GM12878 (cell line): ENCODE measurements at regions not wholly inside any gene's neighbourhood (a gene's known extent, or its start where the extent isn't known, plus 50 kb on each side); places are given as distances from the start of the nearest gene placed in this dataset.

Experiments
- ATAC-seq: fragments of 200-7000 bp; cut with Tn5 transposase; 3 replicates; pipeline ENCODE4 v1.9.1; 2020; ENCODE audit warnings: mild to moderate bottlenecking, moderate library complexity
- BruUV-seq: library from RNA; stranded (reverse); fragments of 400-500 nt; replicated peaks from 2 replicates; lab custom pipeline; 2021; lab: Mats Ljungman, UMichigan
- CTCF ChIA-PET: fragments of 300-600 bp; sonication (Branson Sonifier 250); formaldehyde crosslinking; extraction: SDS; loops from one replicate; lab custom pipeline; 2021; ENCODE audit warnings: inconsistent platforms; lab: Yijun Ruan, JAX
- POLR2A ChIA-PET: fragments of 350-600 bp; formaldehyde crosslinking; extraction: SDS; loops from one replicate; lab custom pipeline; 2021; ENCODE audit warnings: inconsistent platforms; lab: Charles Lee
- RAD21 ChIA-PET: fragments of 300-600 bp; sonication (Branson Sonifier 250); formaldehyde crosslinking; loops from one replicate; lab custom pipeline; 2023; ENCODE audit warnings: antibody characterized with exemption; ENCODE audit not compliant: unreplicated experiment; lab: Charles Lee
- SMC1A ChIA-PET: fragments of 300-600 bp; sonication (Branson Sonifier 250); formaldehyde crosslinking; loops from one replicate; lab custom pipeline; 2023; ENCODE audit not compliant: unreplicated experiment, uncharacterized antibody; lab: Charles Lee
- DNase-seq: peaks from one replicate; pipeline ENCODE4 v3.0.0-alpha.2; 2011; ENCODE audit warnings: low read depth, low spot score
- FAIRE-seq: peaks from 3 replicates; lab custom pipeline; 2011; peaks lifted over from hg19 to GRCh38; lab: Jason Lieb, UNC
- H2AFZ ChIP-seq: 2 replicates; pipeline ENCODE4 v1.6.0; 2011; ENCODE audit warnings: low read depth, low read length, control low read depth; ENCODE audit not compliant: control insufficient read depth
- H3K27ac ChIP-seq: 2 replicates; pipeline ENCODE4 v1.5.1; 2011; ENCODE audit warnings: control low read depth; ENCODE audit not compliant: control insufficient read depth, insufficient read depth
- H3K27me3 ChIP-seq, 2 experiments: replicated peaks in 1 of 2; 2 replicates each; pipeline versions ENCODE4 v1.6.0 to v1.6.1; 2011; ENCODE audit warnings: low read length in 1 of 2; ENCODE audit not compliant: control insufficient read depth in 2 of 2, insufficient read depth in 2 of 2
- H3K36me3 ChIP-seq, 2 experiments: 2 replicates each; pipeline ENCODE4 v1.5.1; 2011; ENCODE audit warnings: low read length in 1 of 2; ENCODE audit not compliant: control insufficient read depth in 2 of 2, insufficient read depth in 2 of 2
- H3K4me1 ChIP-seq: 2 replicates; pipeline ENCODE4 v1.6.1; 2011; ENCODE audit warnings: mild to moderate bottlenecking, low read length, moderate library complexity, mixed read lengths; ENCODE audit not compliant: control insufficient read depth, insufficient read depth
- H3K4me2 ChIP-seq: 2 replicates; pipeline ENCODE4 v1.6.0; 2011; ENCODE audit warnings: control low read depth; ENCODE audit not compliant: control insufficient read depth, insufficient read depth
- H3K4me3 ChIP-seq: fragments of 200-600 bp; sonication (generic); 2 replicates; pipeline ENCODE4 v1.5.1; 2016
- H3K79me2 ChIP-seq: 2 replicates; pipeline ENCODE4 v1.6.0; 2011; ENCODE audit warnings: low read length; ENCODE audit not compliant: control insufficient read depth, insufficient read depth
- H3K9ac ChIP-seq: 2 replicates; pipeline ENCODE4 v1.8.0; 2011; ENCODE audit warnings: low read length, control low read depth, mixed read lengths; ENCODE audit not compliant: control insufficient read depth, insufficient read depth
- H3K9me3 ChIP-seq: replicated peaks from 3 replicates; pipeline ENCODE4 v1.5.1; 2011; ENCODE audit warnings: mild to moderate bottlenecking, low read length; ENCODE audit not compliant: control insufficient read depth, insufficient read depth
- H4K20me1 ChIP-seq: 2 replicates; pipeline ENCODE4 v1.6.0; 2011; ENCODE audit not compliant: control insufficient read depth, insufficient read depth
- DPF2 ChIP-seq: fragments of 450-650 bp; IDR thresholded peaks from 2 replicates; pipeline ENCODE4 v1.6.1; 2017; ENCODE audit warnings: mild to moderate bottlenecking
- IKZF1 ChIP-seq: fragments of 450-650 bp; conservative IDR thresholded peaks from 2 replicates; pipeline ENCODE4 v1.6.1; 2017; ENCODE audit warnings: antibody characterized with exemption, mild to moderate bottlenecking
- JUNB ChIP-seq: IDR thresholded peaks from 2 replicates; pipeline ENCODE4 v1.6.1; 2016; ENCODE audit warnings: antibody characterized with exemption, mild to moderate bottlenecking
- LARP7 ChIP-seq: fragments of 450-650 bp; IDR thresholded peaks from 2 replicates; pipeline ENCODE4 v1.6.1; 2017; ENCODE audit warnings: mild to moderate bottlenecking
- PAX5 ChIP-seq: IDR thresholded peaks from 2 replicates; pipeline ENCODE4 v1.6.1; 2011; ENCODE audit warnings: low read depth, low read length, borderline replicate concordance
- ZNF217 ChIP-seq: fragments of 450-650 bp; IDR thresholded peaks from 2 replicates; pipeline ENCODE4 v1.6.1; 2017; ENCODE audit warnings: antibody characterized with exemption, mild to moderate bottlenecking
- WGBS: methylation state at CpG from one replicate; pipeline ENCODE4 v1.1.6; 2016; ENCODE audit warnings: low lambda C conversion rate; ENCODE audit not compliant: insufficient replicate concordance, insufficient coverage; ENCODE audit errors: missing lambda C conversion rate; 5-methylcytosine and 5-hydroxymethylcytosine counted together
- in situ Hi-C: fragments of 300-500 bp; cut with MboI; formaldehyde crosslinking; loops from 9 replicates; pipeline ENCODE4 v1.14.3; 2018; ENCODE audit warnings: mixed read lengths
- intact Hi-C: fragments of 100-400 bp; cut with micrococcal nuclease; formaldehyde crosslinking; loops from one replicate; pipeline ENCODE4 v1.14.2; 2022; ENCODE audit not compliant: unreplicated experiment
- TF ChIP-seq, protein P1 (sequence below): fragments of 450-650 bp; IDR thresholded peaks from 2 replicates; pipeline ENCODE4 v1.6.1; 2016; ENCODE audit warnings: mild to moderate bottlenecking

DNA sequence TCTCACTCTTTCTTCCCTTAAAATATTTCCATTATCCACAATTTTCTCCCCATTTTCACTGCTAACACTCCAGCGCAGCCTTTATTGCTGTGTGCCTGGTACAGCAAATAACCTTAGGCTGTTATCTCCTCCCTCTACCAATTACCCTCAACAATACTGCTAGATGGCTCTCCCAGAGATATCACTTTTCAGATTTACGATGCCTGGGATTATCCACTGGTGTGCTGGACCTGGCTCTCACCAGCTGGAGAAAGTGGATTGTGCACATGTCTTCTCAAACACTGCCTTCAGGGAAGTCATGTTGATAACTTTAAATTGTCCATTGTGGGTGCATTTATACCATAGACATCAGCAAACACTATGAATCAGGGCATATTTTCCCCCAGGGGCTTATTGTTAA, 101.9 kb upstream of the ADAMTS20 start:
- H3K4me1 ChIP-seq: no peaks in the 10 kb centered on the region
- SMC1A ChIA-PET: no interaction called here

DNA sequence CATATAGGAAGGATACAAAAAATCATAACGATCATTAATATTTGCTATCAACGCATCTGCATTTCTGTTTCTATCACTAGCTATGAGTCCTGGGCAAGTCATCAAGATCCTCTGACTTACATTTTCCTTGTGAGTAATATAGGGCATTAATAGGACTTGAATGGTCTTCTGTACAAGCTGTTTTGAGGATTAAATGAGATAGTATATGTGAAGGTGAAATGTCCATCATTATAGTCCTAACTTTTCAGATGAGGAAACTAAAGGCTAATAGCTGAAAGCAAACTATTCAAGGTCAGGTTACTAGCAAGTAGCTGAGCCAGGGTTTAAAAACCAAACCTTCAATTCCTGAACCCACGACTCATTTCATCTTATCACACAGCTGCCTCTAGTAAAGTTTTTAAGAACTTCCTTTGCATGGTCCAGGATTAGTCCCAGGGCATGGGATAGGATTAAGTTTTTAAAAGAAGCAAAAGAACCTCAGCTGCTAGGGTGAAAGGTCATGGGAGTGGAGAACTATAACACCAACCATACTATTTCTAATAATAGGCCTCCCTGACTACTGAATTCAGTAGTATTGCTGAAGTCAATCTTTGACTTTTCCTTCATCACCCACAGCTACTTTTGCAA, 101.4 kb upstream of the ADAMTS20 start:
- Histone ChIP-seq H3K27me3 (no peaks in the 10 kb centered on the region; a peak in 1 of 4 replicates), H4K20me1 (no peaks in the 10 kb centered on the region), H2AFZ (no peak overlapping the region), H3K4me1 (no peaks in the 10 kb centered on the region), H3K4me2 (no peak overlapping the region)
- BruUV-seq: no TSS peak
- TF ChIP-seq DPF2 (no peak), PAX5 (no peak), LARP7 (no peak), JUNB (no peak), IKZF1 (no peak), ZNF217 (no peak)
- TF ChIP-seq, all 136 proteins: peak for 0
- 42% methylated on average over 3 of the region's 3 CpGs for WGBS
- intact Hi-C loops (no loop called here), in situ Hi-C loops (no loop called here)
- H3K9me3 ChIP-seq: no peaks in the 10 kb centered on the region
- no peak for FAIRE-seq
- H3K79me2 ChIP-seq: no peaks in the 10 kb centered on the region
- no peak for DNase-seq
- ChIA-PET SMC1A (no interaction called here), RAD21 (no interaction called here), POLR2A (no interaction called here), CTCF (interaction anchor here (0.7 kb wide), 1 partner anchor 795 kb away, joined by 3 read pairs; no protein-coding TSS in a partner anchor)
- no peaks in the 10 kb centered on the region for H3K36me3 ChIP-seq
- no peak overlapping the region for H3K9ac ChIP-seq
- H3K27ac ChIP-seq: no peak overlapping the region
- no peak for ATAC-seq
- no peak overlapping the region for H3K4me3 ChIP-seq

More for the DNA sequence above, 101.9 kb upstream of the ADAMTS20 start:
- Histone ChIP-seq H3K27ac (no peak overlapping the region), H3K36me3 (no peaks in the 10 kb centered on the region), H3K9ac (no peak overlapping the region), H3K9me3 (no peaks in the 10 kb centered on the region), H4K20me1 (no peaks in the 10 kb centered on the region), H2AFZ (no peak overlapping the region), H3K79me2 (no peaks in the 10 kb centered on the region), H3K4me2 (no peak overlapping the region), H3K27me3 (no peaks in the 10 kb centered on the region; a peak in 1 of 4 replicates), H3K4me3 (no peak overlapping the region)
- FAIRE-seq (no peak), ATAC-seq (no peak), DNase-seq (no peak)
- RAD21 ChIA-PET: no interaction called here
- 53% methylated on average over 2 of the region's 2 CpGs for WGBS
- TF ChIP-seq, protein P1, sequence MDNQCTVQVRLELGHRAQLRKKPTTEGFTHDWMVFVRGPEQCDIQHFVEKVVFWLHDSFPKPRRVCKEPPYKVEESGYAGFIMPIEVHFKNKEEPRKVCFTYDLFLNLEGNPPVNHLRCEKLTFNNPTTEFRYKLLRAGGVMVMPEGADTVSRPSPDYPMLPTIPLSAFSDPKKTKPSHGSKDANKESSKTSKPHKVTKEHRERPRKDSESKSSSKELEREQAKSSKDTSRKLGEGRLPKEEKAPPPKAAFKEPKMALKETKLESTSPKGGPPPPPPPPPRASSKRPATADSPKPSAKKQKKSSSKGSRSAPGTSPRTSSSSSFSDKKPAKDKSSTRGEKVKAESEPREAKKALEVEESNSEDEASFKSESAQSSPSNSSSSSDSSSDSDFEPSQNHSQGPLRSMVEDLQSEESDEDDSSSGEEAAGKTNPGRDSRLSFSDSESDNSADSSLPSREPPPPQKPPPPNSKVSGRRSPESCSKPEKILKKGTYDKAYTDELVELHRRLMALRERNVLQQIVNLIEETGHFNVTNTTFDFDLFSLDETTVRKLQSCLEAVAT: no peak
- intact Hi-C loops: no loop called here
- CTCF ChIA-PET: no interaction called here
- POLR2A ChIA-PET: no interaction called here
- no TSS peak for BruUV-seq
- in situ Hi-C loops: no loop called here
